Osteoblast (primary cell): ENCODE measurements at regions not wholly inside any gene's neighbourhood (a gene's known extent, or its start where the extent isn't known, plus 50 kb on each side); places are given as distances from the start of the nearest gene placed in this dataset.

Experiments
- DNase-seq: peaks from one replicate; pipeline ENCODE4 v3.0.0; 2011; ENCODE audit warnings: low spot score, mixed read lengths; ENCODE audit not compliant: insufficient read length; ENCODE audit errors: missing footprints
- H2AFZ ChIP-seq: 2 replicates; pipeline ENCODE4 v1.6.0; 2011; ENCODE audit warnings: mild to moderate bottlenecking, low read length
- H3K27ac ChIP-seq: 2 replicates; pipeline ENCODE4 v1.5.1; 2011; ENCODE audit warnings: mild to moderate bottlenecking, low read depth, low read length, moderate library complexity
- H3K27me3 ChIP-seq: 2 replicates; pipeline ENCODE4 v1.6.0; 2012; ENCODE audit warnings: mild to moderate bottlenecking, control low read depth, inconsistent platforms, low read length, moderate library complexity; ENCODE audit not compliant: insufficient read depth
- H3K36me3 ChIP-seq: 2 replicates; pipeline ENCODE4 v1.5.1; 2011; ENCODE audit warnings: mild to moderate bottlenecking, low read length, control low read depth, moderate library complexity; ENCODE audit not compliant: insufficient read depth
- H3K4me1 ChIP-seq: 2 replicates; pipeline ENCODE4 v1.5.1; 2011; ENCODE audit warnings: mild to moderate bottlenecking, low read length, control low read depth, moderate library complexity; ENCODE audit not compliant: insufficient read depth
- H3K4me2 ChIP-seq: 2 replicates; pipeline ENCODE4 v1.6.0; 2011; ENCODE audit warnings: mild to moderate bottlenecking, low read length; ENCODE audit not compliant: insufficient read depth
- H3K4me3 ChIP-seq: fragments of 200-600 bp; sonication (generic); 3 replicates; pipeline ENCODE4 v1.5.1; 2012; ENCODE audit warnings: mild to moderate bottlenecking, low read length, inconsistent platforms; ENCODE audit not compliant: insufficient read depth
- H3K79me2 ChIP-seq: 2 replicates; pipeline ENCODE4 v1.6.0; 2012; ENCODE audit warnings: mild to moderate bottlenecking, low read length, control low read depth, inconsistent platforms; ENCODE audit not compliant: insufficient read depth
- H3K9me3 ChIP-seq: 2 replicates; pipeline ENCODE4 v1.5.1; 2011; ENCODE audit warnings: low read depth, low read length, control low read depth
- H4K20me1 ChIP-seq: 2 replicates; pipeline ENCODE4 v1.6.0; 2012; ENCODE audit warnings: mild to moderate bottlenecking, low read length, control low read depth; ENCODE audit not compliant: insufficient read depth
- CTCF ChIP-seq: IDR thresholded peaks from 2 replicates; pipeline ENCODE4 v1.5.1; 2011; ENCODE audit warnings: mild to moderate bottlenecking, low read depth, low read length, moderate library complexity; ENCODE audit errors: extremely low read depth

GRCh38 chr15:69946870-69947269 lies 150.8 kb downstream of the TLE3 start:
- Histone ChIP-seq H3K4me1 (no peaks in the 10 kb centered on the region), H3K4me2 (no peak overlapping the region), H2AFZ (no peak overlapping the region), H3K27me3 (peaks cover 32% of the 10 kb centered on the region), H3K36me3 (no peaks in the 10 kb centered on the region), H3K4me3 (no peak overlapping the region), H3K9me3 (no peaks in the 10 kb centered on the region), H3K27ac (no peak overlapping the region), H3K79me2 (no peaks in the 10 kb centered on the region), H4K20me1 (no peaks in the 10 kb centered on the region)
- no peak for TF ChIP-seq CTCF
- DNase-seq = no peak

- no peaks in the 10 kb centered on the region for H3K79me2 ChIP-seq
- no peak overlapping the region for H2AFZ ChIP-seq
- no peak for TF ChIP-seq CTCF
- no peak for DNase-seq
- H3K27me3 ChIP-seq = peaks cover 32% of the 10 kb centered on the region
- H3K27ac ChIP-seq = no peak overlapping the region
- no peaks in the 10 kb centered on the region for H3K36me3 ChIP-seq
- no peaks in the 10 kb centered on the region for H4K20me1 ChIP-seq
- H3K4me3 ChIP-seq = no peak overlapping the region
- H3K4me2 ChIP-seq = no peak overlapping the region
- H3K9me3 ChIP-seq = no peaks in the 10 kb centered on the region
- no peaks in the 10 kb centered on the region for H3K4me1 ChIP-seq
Observed at GRCh38 chr15:69947394-69947793, 150.3 kb downstream of the TLE3 start.

- no peaks in the 10 kb centered on the region for H3K79me2 ChIP-seq
- no peak overlapping the region for H3K4me3 ChIP-seq
- H3K27ac ChIP-seq = no peak overlapping the region
- no peaks in the 10 kb centered on the region for H4K20me1 ChIP-seq
- TF ChIP-seq CTCF = no peak
- H3K9me3 ChIP-seq = no peaks in the 10 kb centered on the region
- peaks cover 26% of the 10 kb centered on the region for H3K27me3 ChIP-seq
- no peak overlapping the region for H2AFZ ChIP-seq
- H3K4me1 ChIP-seq = no peaks in the 10 kb centered on the region
- no peak overlapping the region for H3K4me2 ChIP-seq
- no peak for DNase-seq
- no peaks in the 10 kb centered on the region for H3K36me3 ChIP-seq
Observed at GRCh38 chr15:69949485-69949884, 148.2 kb downstream of the TLE3 start.

GRCh38 chr15:69951256-69951897 lies 146.3 kb downstream of the TLE3 start:
- peaks cover 14% of the 10 kb centered on the region for H3K27me3 ChIP-seq
- no peak for TF ChIP-seq CTCF
- H3K27ac ChIP-seq = no peak overlapping the region
- no peaks in the 10 kb centered on the region for H4K20me1 ChIP-seq
- H3K4me2 ChIP-seq = no peak overlapping the region
- no peaks in the 10 kb centered on the region for H3K9me3 ChIP-seq
- no peaks in the 10 kb centered on the region for H3K4me1 ChIP-seq
- H3K36me3 ChIP-seq = no peaks in the 10 kb centered on the region
- H3K4me3 ChIP-seq = no peak overlapping the region
- no peak for DNase-seq
- no peaks in the 10 kb centered on the region for H3K79me2 ChIP-seq
- H2AFZ ChIP-seq = no peak overlapping the region
